ENCODE measurements at regions not wholly inside any gene's neighbourhood (a gene's known extent, or its start where the extent isn't known, plus 50 kb on each side); places are given as distances from the start of the nearest gene placed in this dataset.

- in situ Hi-C loops (cut with MboI; ENCODE audit: low sequenced_read_pairs), result no loop called here
Measured at GRCh38 chr12:126601184-126602170, 1536.2 kb downstream of the AACS start.

GRCh38 chr12:126602612-126603011, 1537.4 kb downstream of the AACS start:
- no peaks in the 10 kb centered on the region for H3K27me3 ChIP-seq (ENCODE audit: low read depth)
- H3K4me1 ChIP-seq, result no peaks in the 10 kb centered on the region
- no peak for DNase-seq (ENCODE audit: low spot score in 2 of 2)
- H3K9me3 ChIP-seq, result no peaks in the 10 kb centered on the region
- H3K4me3 ChIP-seq, result no peak overlapping the region
- H3K36me3 ChIP-seq (replicated peaks), result no peaks in the 10 kb centered on the region
- in situ Hi-C loops (cut with MboI; ENCODE audit: low sequenced_read_pairs), result no loop called here

More at GRCh38 chr12:126601184-126602170, 1536.2 kb downstream of the AACS start:
- no peaks in the 10 kb centered on the region for H3K4me1 ChIP-seq
- DNase-seq (ENCODE audit: low spot score in 2 of 2), result no peak
- no peaks in the 10 kb centered on the region for H3K36me3 ChIP-seq (replicated peaks)
- H3K27me3 ChIP-seq (ENCODE audit: low read depth), result no peaks in the 10 kb centered on the region
- no peaks in the 10 kb centered on the region for H3K9me3 ChIP-seq
- H3K4me3 ChIP-seq, result no peak overlapping the region

GRCh38 chr12:126607157-126607556, 1541.9 kb downstream of the AACS start:
- DNase-seq (ENCODE audit: low spot score in 2 of 2), result no peak
- no peaks in the 10 kb centered on the region for H3K27me3 ChIP-seq (ENCODE audit: low read depth)
- H3K9me3 ChIP-seq, result no peaks in the 10 kb centered on the region
- in situ Hi-C loops (cut with MboI; ENCODE audit: low sequenced_read_pairs), result no loop called here
- no peaks in the 10 kb centered on the region for H3K4me1 ChIP-seq
- no peaks in the 10 kb centered on the region for H3K36me3 ChIP-seq (replicated peaks)
- no peak overlapping the region for H3K4me3 ChIP-seq

- no peak for DNase-seq (ENCODE audit: low spot score in 2 of 2)
- H3K27me3 ChIP-seq (ENCODE audit: low read depth), result no peaks in the 10 kb centered on the region
- no peaks in the 10 kb centered on the region for H3K4me1 ChIP-seq
- H3K36me3 ChIP-seq (replicated peaks), result no peaks in the 10 kb centered on the region
- in situ Hi-C loops (cut with MboI; ENCODE audit: low sequenced_read_pairs), result no loop called here
- H3K9me3 ChIP-seq, result no peaks in the 10 kb centered on the region
- no peak overlapping the region for H3K4me3 ChIP-seq
Measured at GRCh38 chr12:126607867-126608266, 1542.6 kb downstream of the AACS start.

GRCh38 chr12:126608607-126609175, 1543.5 kb downstream of the AACS start:
- no peaks in the 10 kb centered on the region for H3K27me3 ChIP-seq (ENCODE audit: low read depth)
- H3K36me3 ChIP-seq (replicated peaks), result no peaks in the 10 kb centered on the region
- H3K4me1 ChIP-seq, result no peaks in the 10 kb centered on the region
- DNase-seq (ENCODE audit: low spot score in 2 of 2), result no peak
- H3K4me3 ChIP-seq, result no peak overlapping the region
- no peaks in the 10 kb centered on the region for H3K9me3 ChIP-seq
- in situ Hi-C loops (cut with MboI; ENCODE audit: low sequenced_read_pairs), result no loop called here

- no peaks in the 10 kb centered on the region for H3K36me3 ChIP-seq (replicated peaks)
- in situ Hi-C loops (cut with MboI; ENCODE audit: low sequenced_read_pairs), result no loop called here
- H3K4me1 ChIP-seq, result no peaks in the 10 kb centered on the region
- no peak for DNase-seq (ENCODE audit: low spot score in 2 of 2)
- no peaks in the 10 kb centered on the region for H3K9me3 ChIP-seq
- no peak overlapping the region for H3K4me3 ChIP-seq
- H3K27me3 ChIP-seq (ENCODE audit: low read depth), result no peaks in the 10 kb centered on the region
Measured at GRCh38 chr12:126616441-126616840, 1551.2 kb downstream of the AACS start.

- peak in 1 of 2 experiments; percentile 7 for DNase-seq (ENCODE audit: low spot score in 2 of 2)
- in situ Hi-C loops (cut with MboI; ENCODE audit: low sequenced_read_pairs), result no loop called here
- no peaks in the 10 kb centered on the region for H3K9me3 ChIP-seq
Measured at GRCh38 chr12:126617312-126617711, 1552.1 kb downstream of the AACS start.

GRCh38 chr12:126627596-126627995, 1562.4 kb downstream of the AACS start:
- H3K9me3 ChIP-seq, result no peaks in the 10 kb centered on the region; the same call in 1 of the 2 replicates
- H3K27me3 ChIP-seq (ENCODE audit: low read depth), result no peaks in the 10 kb centered on the region
- no peak for DNase-seq (ENCODE audit: low spot score in 2 of 2)
- H3K4me3 ChIP-seq, result no peak overlapping the region
- H3K4me1 ChIP-seq, result no peaks in the 10 kb centered on the region
- in situ Hi-C loops (cut with MboI; ENCODE audit: low sequenced_read_pairs), result no loop called here
- H3K36me3 ChIP-seq (replicated peaks), result no peaks in the 10 kb centered on the region

More at GRCh38 chr12:126617312-126617711, 1552.1 kb downstream of the AACS start:
- Histone ChIP-seq H3K27me3 (ENCODE audit: low read depth) (no peaks in the 10 kb centered on the region), H3K4me3 (no peak overlapping the region), H3K36me3 (replicated peaks) (no peaks in the 10 kb centered on the region), H3K4me1 (no peaks in the 10 kb centered on the region)

GRCh38 chr12:126636821-126637220, 1571.6 kb downstream of the AACS start:
- no peaks in the 10 kb centered on the region for H3K27me3 ChIP-seq (ENCODE audit: low read depth)
- H3K4me1 ChIP-seq, result no peaks in the 10 kb centered on the region
- no peak for DNase-seq (ENCODE audit: low spot score in 2 of 2)
- H3K4me3 ChIP-seq, result no peak overlapping the region
- H3K9me3 ChIP-seq, result no peaks in the 10 kb centered on the region
- in situ Hi-C loops (cut with MboI; ENCODE audit: low sequenced_read_pairs), result no loop called here
- no peaks in the 10 kb centered on the region for H3K36me3 ChIP-seq (replicated peaks)

- in situ Hi-C loops (cut with MboI; ENCODE audit: low sequenced_read_pairs), result no loop called here
- no peak overlapping the region for H3K4me3 ChIP-seq
- no peaks in the 10 kb centered on the region for H3K9me3 ChIP-seq
- no peaks in the 10 kb centered on the region for H3K36me3 ChIP-seq (replicated peaks)
- DNase-seq (ENCODE audit: low spot score in 2 of 2), result no peak
- H3K27me3 ChIP-seq (ENCODE audit: low read depth), result no peaks in the 10 kb centered on the region
- H3K4me1 ChIP-seq, result no peaks in the 10 kb centered on the region
Measured at GRCh38 chr12:126644236-126645020, 1579.2 kb downstream of the AACS start.

- DNase-seq (ENCODE audit: low spot score in 2 of 2), result no peak
- in situ Hi-C loops (cut with MboI; ENCODE audit: low sequenced_read_pairs), result no loop called here
- no peak overlapping the region for H3K4me3 ChIP-seq
- no peaks in the 10 kb centered on the region for H3K4me1 ChIP-seq
- no peaks in the 10 kb centered on the region for H3K9me3 ChIP-seq
- no peaks in the 10 kb centered on the region for H3K36me3 ChIP-seq (replicated peaks)
- H3K27me3 ChIP-seq (ENCODE audit: low read depth), result no peaks in the 10 kb centered on the region
Measured at GRCh38 chr12:126648074-126648473, 1582.8 kb downstream of the AACS start.

- DNase-seq (ENCODE audit: low spot score in 2 of 2), result no peak
- Histone ChIP-seq H3K9me3 (no peaks in the 10 kb centered on the region), H3K27me3 (ENCODE audit: low read depth) (no peaks in the 10 kb centered on the region), H3K36me3 (replicated peaks) (no peaks in the 10 kb centered on the region), H3K4me3 (no peak overlapping the region), H3K4me1 (no peaks in the 10 kb centered on the region)
- in situ Hi-C loops (cut with MboI; ENCODE audit: low sequenced_read_pairs), result no loop called here
Measured at GRCh38 chr12:126651133-126651532, 1585.9 kb downstream of the AACS start.

GRCh38 chr12:126663304-126664094, 1598.3 kb downstream of the AACS start:
- no peak overlapping the region for H3K4me3 ChIP-seq
- in situ Hi-C loops (cut with MboI; ENCODE audit: low sequenced_read_pairs), result no loop called here
- no peaks in the 10 kb centered on the region for H3K9me3 ChIP-seq
- peak; percentile 3 to 20 for DNase-seq (ENCODE audit: low spot score in 2 of 2)
- H3K27me3 ChIP-seq (ENCODE audit: low read depth), result no peaks in the 10 kb centered on the region
- no peaks in the 10 kb centered on the region for H3K36me3 ChIP-seq (replicated peaks)
- no peaks in the 10 kb centered on the region for H3K4me1 ChIP-seq

Data from HAP-1 (cell line).